ENCODE measurements at regions not wholly inside any gene's neighbourhood (a gene's known extent, or its start where the extent isn't known, plus 50 kb on each side); places are given as distances from the start of the nearest gene placed in this dataset.
"Not testable (repeated sequence)": the region's sequence is repeated elsewhere in the genome, so short reads cannot be mapped to it uniquely, and the experiment has no call there.

DNA sequence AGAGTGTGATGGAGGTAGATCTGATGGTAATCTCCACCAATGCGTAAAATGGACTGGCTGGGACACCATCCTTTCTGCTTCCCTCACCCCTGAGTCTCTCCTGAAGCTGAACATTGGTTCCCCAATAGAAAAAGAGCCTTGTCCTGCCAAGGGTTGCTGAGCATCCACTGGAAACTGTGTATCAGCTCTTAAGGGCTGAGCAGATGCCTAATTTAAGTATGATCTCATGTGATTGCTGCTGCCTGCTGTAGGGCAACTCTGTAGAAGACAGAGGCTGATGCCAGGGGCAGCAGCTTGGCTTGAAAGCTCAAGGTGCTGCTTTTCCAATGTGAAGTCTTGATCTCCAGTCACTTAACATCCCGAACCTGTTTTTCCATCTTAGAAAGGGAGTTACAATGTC, 310.3 kb upstream of the CCL2 start:
- DNase-seq: no peak

DNA sequence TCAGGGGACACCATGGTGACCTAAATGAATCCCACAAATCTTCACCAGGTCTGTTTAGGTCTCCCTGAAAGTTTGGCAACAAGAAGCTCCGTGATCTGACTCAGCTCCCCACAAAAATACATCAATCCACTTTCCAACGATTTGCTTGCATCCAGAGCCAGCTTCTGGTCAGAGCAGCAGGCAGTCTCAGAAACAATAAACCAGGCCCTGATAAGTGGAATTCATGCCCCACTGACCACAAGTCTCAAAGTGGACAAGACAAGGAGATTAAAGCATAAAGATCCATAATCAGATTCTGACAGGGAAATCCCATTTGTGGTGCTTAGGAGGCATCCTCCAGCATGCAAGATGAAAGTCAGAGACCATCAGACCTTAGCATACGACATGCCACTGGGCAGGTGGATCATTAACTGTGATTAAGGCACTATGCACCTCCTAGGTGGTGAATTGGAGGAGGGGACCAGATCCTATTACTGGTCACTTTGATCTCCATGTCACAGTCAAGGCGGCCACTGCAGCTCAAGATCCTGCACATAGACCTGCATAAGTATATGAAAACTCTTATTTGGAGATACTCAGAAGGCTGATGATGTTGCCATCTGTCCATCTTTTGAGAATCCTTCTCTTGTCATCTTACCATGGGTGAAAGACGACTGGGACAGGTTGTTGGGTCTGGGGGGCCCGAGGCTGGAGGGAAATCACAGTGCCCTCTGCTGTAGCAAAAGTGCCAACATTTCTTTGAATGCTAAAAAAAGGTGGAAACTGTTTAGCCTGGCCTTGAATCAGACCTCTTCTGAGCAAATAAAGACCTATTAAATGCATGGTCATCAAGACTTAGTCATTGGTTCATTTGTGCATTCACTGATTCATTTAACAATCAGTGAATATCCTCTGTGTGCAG, 309.2 kb upstream of the CCL2 start:
- no peak for DNase-seq

DNA sequence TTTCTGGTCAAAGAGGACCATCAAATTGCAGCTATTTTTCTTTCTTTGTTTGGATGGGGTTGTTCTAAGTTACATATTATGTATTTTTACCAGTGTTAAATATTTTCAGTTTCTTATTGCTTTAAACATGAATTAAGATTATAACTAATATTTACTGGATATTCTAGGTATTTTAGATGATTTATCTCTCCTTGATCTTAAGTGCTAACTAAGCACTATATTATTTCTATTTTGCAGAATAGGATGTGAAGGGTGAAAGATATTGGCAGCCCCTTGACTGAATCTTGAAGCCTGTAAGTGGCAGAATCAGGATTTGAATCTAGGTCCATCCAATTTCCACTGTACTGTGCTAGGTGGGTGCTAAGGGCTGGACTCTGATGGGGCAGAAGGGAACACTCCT, 307.3 kb upstream of the CCL2 start:
- no peak for DNase-seq

DNA sequence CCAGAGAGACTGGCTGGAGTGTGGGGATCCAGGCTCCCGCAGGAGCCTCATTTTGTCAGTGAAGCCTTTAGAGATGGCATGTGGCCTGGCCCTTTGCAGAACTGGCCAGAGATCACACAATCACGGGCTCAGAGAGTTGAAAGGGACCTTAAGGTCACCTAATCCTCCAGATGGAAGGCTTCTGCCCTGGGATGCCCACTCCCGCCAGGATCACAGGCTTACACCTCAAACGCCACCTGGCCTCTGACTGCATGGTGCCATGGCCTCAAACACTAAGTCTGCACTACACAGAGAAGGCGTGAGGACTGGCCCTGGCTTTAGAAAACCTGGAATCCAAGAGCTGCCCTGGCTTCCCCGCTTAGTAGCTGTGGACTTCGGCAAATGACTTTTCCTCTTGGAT, 306.8 kb upstream of the CCL2 start:
- no peak for DNase-seq

DNA sequence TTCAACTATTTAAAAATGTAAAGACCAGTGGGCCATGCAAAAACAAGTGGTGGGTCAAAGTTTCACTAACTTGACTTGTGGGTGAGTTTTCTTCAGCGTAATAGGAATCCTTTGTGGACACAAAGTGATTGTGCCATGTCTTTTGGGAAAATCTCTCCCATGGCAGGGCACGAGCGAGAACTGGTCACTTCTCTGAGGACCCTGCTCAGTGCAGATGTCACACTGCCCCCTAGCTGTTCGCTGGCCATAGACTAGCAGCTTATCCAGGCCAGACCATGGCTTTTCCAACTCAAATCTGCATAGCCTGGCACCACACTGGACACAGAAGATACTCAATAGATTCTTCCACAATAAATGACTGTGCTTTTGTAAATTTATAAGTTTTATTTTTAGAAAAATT, 306.0 kb upstream of the CCL2 start:
- no peak for DNase-seq

DNA sequence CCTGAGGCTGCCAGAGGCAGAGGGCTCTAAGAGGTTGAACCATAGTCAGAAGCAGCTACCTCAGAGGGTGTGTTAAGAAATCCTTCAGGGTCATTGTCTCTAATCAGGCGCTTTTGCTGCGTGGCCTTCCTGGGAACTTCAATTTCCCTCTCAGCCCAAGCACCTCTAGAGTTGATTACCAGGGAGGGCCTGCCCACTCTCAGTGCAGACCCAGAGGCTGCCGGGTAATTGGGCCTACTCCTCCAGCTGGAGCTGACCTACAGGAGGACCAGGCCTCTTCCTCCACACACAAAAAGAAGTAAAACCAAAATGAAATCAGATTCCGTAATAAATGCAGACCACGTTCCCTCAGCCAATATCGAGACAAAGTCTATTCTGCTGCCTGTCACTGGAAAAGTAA, 305.0 kb upstream of the CCL2 start:
- no peak for DNase-seq

DNA sequence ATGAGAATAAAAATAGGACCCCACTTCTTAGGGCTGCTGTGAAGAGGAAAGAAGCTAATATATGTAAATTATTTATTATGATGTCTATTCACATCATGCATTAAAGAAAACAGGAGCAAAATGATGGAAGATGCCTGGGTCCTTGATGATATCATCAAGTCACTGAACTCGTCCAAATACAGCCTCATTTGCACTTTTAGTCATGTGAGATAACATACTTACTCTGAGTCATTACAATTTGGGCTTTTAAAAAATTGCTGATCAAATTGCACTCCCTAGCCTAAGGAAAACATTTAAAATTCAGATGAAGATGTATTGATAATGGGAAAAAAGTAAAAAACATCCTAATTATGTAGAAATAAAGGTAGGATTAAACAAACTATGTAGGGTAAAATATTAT, 302.7 kb upstream of the CCL2 start:
- no peak for DNase-seq

DNA sequence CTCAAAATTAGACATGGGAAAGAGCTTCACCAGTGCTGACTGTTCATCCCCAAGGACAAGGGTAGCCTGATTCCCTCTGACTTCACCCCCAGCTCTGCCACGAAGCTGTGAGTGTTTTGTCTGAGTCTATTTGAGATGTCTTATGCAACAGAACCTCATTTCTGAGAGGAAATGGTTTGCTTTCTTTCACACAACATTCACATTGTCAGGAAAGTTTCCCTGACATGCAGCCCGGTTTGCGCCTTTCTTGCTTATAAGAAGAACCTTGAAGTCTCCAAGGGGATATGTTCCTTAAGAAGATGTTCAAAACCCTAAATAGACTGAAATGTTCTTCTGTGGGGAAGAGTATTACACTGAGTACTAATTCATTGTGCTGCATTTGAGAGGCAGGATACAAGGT, 300.5 kb upstream of the CCL2 start:
- DNase-seq: no peak

DNA sequence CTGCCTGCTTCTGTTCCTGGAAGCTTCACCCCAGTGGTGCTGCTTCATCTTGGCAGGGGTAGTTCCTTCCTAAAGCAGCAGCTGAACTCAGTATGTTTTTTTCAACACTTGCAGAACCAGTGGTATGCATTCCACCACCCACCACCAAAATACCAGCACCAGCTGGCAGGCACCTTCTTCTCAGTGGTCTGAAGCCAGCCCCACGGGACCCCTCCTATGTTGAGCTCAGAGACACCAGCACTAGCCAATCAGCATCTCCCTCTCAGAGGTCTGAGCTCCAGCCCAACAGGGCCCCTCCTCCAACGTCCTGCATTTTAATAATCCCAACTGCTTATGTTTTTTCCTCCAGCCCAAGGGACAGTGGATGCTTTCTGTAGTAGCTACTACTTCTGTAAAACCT, 299.6 kb upstream of the CCL2 start:
- no peak for DNase-seq

DNA sequence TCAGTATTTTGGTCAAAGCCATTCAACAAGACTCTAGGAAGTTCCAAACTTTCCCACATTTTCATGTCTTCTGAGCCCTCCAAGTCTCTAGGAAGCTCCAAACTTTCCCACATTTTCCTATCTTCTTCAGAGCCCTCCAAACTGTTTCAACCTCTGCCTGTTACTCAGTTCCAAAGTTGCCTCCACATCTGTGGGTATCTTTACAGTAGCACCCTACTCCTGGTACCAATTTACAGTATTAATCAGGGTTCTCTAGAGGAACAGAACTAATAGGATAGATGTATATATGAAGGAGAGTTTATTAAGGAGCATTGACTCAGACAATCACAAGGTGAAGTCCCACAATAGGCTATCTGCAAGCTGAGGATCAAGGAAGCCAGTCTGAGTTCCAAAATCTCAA, 296.0 kb upstream of the CCL2 start:
- DNase-seq: not testable (repeated sequence)

DNA sequence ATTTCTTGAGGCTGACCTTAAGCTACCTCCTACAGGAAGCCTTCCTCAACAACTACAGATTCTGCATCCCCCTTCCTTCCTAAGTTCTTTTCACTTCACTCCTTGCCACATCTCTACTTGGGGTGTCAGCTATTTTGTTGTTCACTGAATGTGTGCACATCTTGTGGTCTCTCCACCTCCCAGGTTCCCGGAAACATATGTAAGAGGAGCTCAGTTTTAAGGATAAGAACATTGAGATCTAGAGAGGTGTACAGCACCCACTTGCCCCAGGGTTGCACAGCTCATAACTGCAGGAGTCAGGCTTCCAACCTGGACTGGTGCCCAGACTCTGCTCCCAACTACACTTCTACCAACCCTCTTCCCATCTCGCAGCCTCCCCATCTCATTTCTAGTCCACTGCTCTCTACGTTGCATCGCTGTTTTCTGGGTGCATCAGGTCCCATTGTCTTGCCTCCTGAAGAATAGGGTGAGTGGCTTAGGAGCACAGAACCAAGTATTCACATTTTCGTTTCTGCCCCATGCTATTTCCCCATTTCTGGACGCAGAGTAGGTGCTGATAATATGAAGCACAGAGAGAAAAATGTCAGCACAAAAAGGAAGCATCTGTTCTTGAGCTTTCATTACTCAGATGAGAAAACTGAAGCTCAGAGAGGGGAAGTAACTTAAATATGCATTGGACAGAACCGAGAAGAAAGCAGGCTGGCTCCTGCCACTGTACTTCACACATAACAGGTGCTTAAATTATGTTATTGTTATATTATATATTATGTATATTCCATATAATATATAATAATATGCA, 292.0 kb upstream of the CCL2 start:
- DNase-seq: no peak

DNA sequence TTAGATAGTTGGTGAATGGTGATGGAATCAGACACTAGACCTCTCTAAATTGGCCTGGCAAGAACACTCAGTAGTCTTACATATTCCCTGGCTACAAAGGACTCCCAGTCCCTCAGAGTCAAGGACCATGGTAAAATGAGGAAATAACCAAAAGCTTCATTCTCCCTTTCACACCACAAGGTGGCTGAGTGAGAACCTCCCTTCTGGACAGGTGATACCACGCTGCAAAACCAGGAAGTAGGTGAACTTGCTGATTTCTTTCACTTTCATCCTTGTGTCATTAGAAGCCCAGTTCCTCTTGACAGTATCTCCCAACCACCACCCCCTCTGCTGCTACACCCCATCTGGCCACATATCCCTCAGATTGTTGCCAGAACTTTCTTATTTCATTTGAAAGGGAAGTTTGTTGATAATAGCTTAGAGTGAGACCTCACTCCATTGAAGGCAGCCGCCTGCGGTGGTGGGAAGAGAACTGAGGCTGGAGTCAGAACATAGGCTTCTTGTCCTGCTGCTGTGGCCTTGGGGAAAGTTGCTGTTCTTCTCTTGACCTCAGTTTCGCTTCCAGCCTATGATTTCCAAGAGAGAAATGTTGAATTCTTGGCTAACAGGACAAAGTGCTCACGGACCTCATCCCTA, 290.6 kb upstream of the CCL2 start:
- no peak for DNase-seq

DNA sequence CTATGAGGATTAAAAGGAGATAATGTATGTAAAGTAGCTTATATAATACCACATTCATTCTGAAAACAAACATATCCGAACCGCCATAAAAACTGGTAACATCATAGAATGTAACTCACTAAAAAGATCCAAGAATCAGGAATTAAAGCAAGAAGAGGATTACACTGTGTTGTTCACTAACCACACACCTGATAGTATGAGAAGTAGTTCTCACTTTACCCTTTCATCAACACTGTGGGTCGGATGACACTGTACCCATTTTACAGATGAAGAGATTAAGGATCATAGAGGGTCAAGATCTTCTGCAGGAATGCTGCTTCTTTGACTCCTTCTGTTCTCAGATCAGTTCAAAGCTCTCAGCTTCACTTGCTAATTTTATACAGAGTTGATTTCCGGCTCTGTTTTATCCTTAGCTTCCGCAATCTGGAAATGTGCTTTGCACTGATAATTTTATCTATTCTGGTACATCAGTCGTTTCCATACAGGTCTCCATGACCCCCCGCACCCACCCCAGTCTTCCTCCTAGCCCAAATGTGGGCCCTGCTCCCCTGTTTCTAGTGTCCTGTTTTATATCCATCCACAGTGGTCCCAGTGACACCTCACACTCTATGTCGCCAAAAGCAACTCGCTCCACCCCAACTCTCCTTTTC, 288.6 kb upstream of the CCL2 start:
- DNase-seq: no peak

DNA sequence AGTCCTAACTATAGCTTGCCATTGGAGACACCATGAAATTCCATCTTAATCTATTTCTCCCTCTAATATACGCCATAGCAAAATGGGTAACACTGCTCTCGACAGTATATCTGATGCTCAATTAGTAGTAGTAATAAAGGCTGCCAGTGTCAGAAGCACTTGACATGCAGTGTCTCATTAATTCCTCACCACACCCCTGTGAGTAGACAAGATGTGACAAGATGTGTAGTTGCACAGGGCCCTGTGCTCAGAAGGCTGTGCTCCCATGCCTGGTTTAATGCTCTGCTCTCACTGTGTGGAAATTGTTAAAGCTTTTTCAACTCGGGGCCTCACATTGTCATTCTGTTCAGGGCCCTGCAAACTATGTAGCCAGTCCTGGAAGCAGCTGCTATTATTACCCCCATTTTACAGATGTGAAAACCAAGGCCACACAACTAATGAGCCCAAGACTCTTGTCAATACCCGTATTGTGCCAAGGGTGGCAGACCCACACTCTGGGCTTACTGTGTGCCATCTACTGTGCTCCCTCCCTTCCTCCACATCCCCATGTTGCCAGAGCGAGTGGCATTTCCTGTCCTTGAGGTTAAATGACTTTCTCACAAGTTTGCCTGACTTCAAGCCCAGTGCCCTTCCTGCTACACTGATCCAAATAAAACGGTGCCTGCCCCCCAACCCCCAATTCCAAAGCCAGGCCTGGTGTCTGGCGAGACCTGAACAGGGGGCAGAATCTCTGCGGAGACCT, 287.3 kb upstream of the CCL2 start:
- no peak for DNase-seq

DNA sequence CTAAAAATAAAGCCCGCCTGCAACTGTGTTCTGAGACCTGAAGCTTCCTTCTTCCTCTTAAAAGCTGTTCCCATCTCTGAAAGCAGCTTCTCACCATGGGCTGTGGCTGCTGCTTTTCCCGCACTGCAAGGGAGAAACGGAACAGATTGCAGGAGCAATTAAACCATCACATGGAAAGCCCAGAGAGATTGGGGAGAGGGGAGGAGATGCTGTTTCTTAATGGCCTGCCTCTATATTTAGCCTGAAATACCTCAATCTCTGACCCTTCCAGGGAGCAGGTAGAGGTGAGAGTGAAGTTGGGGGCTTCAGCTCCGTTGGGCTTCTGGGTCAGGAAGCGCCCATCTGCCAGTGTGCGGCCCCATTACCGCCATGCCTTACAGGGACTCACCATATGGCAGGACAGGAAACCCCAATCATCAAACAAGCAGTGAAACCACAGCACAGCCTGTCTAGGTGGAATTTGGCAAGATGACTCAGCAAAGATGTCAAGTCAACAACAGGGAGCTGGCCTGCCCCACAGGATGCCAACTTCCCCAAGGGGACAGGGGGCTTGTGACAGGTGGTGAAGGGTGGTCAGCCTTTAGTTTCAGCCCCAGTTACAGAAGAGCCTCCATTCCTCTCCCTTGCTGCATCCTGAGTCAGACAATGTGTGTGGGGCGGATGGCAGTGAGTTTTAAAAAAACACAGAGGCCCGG, 286.6 kb upstream of the CCL2 start:
- DNase-seq: no peak

DNA sequence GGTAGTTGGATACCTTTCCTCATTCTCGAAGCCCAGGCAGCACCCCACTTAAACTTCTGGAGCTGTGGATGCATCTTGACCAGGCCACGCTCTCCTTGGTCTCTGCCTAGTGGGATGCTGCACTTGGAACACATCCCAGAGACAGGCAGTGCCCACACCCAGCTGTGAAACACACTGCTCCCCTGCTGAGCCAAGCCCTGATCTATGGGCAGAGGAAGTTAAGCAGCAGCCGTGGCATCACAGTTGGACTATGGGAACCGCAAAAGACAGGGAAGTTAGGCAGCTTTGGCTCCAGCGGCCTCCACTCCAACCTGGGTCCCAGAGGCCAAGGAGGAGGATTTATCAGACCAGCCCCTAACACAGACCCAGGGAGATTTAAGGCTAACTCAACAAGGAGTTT, 284.8 kb upstream of the CCL2 start:
- DNase-seq: no peak

DNA sequence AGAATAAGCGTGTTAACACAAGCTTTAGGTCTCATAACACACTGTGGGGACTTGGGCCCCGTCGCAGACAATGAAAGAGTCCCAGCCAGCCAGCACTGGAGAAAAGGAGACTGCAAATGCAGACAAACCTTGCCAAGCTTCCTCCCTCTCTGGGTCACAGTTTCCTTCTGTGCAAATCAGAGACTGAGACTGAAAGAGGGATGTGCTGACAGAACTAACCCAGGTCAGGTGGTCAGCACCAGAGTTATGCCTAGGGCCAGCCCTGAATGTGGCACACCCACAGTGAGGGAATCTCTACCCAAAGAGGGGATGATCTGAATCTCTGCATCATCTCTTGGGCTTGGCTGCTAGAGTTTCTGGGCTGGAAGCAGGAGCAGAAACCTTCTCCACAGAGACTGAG, 282.3 kb upstream of the CCL2 start:
- no peak for DNase-seq

DNA sequence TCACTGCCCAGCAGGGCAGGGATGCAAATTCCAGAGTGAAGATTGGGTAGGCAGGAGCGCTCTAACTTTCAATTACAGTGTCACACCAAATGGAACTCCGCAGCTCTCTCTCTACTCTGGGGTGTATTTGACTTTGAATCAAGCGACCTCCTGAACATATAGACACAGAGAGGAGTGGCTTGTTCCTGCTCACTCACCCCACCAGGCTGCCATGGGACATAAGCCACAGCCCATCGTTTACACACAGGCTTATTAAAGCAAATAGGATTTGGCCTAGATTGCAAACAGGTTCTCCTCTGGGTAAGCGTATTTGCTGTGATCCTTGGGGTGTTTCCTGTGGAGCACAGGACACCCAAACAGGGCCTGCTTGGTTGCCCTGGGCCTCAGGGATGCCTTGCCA, 281.6 kb upstream of the CCL2 start:
- DNase-seq: no peak

DNA sequence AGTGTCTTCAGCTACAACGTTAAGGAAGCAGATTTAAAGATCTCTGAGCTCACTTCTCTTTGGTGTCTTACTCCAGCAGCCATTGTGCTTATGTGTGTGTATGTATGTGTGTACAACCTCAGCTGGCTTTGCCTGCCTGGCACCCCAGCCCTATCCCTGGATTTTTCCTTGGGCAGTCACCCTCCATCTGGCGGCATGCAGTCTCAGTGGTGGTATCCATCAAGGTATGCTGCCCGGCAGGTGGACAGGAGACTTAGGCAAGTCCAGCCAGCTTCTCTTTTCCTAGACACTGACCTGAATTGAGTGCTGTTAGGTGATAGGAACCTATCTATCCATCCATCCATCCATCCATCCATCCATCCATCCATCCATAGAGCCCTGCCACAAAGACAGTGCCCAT, 280.8 kb upstream of the CCL2 start:
- DNase-seq: no peak

DNA sequence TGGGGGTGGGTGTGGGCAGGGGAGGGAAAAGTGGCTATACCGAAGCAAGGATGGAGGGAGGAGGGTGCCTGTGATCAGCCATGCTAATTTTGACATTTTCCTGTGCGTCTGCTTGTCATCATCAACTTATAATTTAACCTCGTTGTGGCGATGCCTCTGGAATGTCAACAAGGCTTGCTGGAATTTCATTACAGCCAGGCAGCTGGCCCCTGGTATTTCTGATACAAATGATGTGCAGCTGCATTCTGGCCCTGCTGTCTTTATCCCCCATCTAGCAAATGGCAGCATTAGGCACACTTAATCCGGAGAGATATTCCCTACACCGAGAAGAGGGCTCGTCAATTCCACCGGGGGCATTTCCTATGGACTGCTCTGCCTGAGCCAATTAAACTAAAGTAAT, 278.3 kb upstream of the CCL2 start:
- DNase-seq: no peak

Data from left kidney (tissue), 1 donor.